GM12875 (cell line): ENCODE measurements at regions not wholly inside any gene's neighbourhood (a gene's known extent, or its start where the extent isn't known, plus 50 kb on each side); places are given as distances from the start of the nearest gene placed in this dataset.

Source experiments
- H3K4me3 ChIP-seq: one replicate; pipeline ENCODE4 v1.5.1; 2011; ENCODE audit warnings: low read depth, low read length, control low read depth
- CTCF ChIP-seq: IDR thresholded peaks from 2 replicates; pipeline ENCODE4 v1.5.1; 2011; ENCODE audit warnings: low read depth, mild to moderate bottlenecking, control low read depth, inconsistent platforms, low read length, moderate library complexity, borderline replicate concordance; ENCODE audit not compliant: insufficient read depth

GRCh38 chr3:34783876-34784275 lies 855.4 kb upstream of the ARPP21 start:
- no peak for TF ChIP-seq CTCF
- no peak overlapping the region for H3K4me3 ChIP-seq

- H3K4me3 ChIP-seq = no peak overlapping the region
- no peak for TF ChIP-seq CTCF
Measured at GRCh38 chr3:34793057-34793456, 846.3 kb upstream of the ARPP21 start.

GRCh38 chr3:34807611-34808010 lies 831.7 kb upstream of the ARPP21 start:
- no peak overlapping the region for H3K4me3 ChIP-seq
- TF ChIP-seq CTCF = no peak

GRCh38 chr3:34808287-34808686 lies 831.0 kb upstream of the ARPP21 start:
- no peak for TF ChIP-seq CTCF
- no peak overlapping the region for H3K4me3 ChIP-seq

GRCh38 chr3:34828847-34829246 lies 810.5 kb upstream of the ARPP21 start:
- no peak overlapping the region for H3K4me3 ChIP-seq
- TF ChIP-seq CTCF = no peak

GRCh38 chr3:34832865-34833508 lies 806.3 kb upstream of the ARPP21 start:
- no peak for TF ChIP-seq CTCF

GRCh38 chr3:34837848-34838741 lies 801.2 kb upstream of the ARPP21 start:
- TF ChIP-seq CTCF = no peak
- no peak overlapping the region for H3K4me3 ChIP-seq

More at GRCh38 chr3:34832865-34833508, 806.3 kb upstream of the ARPP21 start:
- no peak overlapping the region for H3K4me3 ChIP-seq
